ENCODE measurements at regions not wholly inside any gene's neighbourhood (a gene's known extent, or its start where the extent isn't known, plus 50 kb on each side); places are given as distances from the start of the nearest gene placed in this dataset.

DNA sequence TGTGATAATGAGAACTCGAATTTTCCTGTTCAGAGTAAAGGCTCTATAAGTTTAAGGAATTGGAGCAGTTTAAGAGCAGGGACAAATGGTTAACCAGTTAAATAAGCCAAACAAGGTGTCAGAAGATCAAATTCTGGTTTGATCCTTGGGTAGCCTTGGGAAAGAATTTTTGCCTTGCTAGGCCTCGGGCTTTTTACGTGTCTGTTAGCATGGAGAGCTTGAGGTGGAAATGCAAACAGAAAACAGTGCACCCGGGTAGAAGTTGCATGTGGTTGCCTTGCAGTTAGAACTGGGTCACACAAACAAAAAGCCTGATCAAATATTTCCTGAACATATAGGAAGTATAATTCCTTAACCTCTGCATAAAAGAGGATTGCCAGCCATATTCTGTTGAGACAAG, 58.3 kb downstream of the RIN2 start:
- peaks cover 4% of the 10 kb centered on the region for H3K27me3 Mint-ChIP-seq
- H3K4me3 Mint-ChIP-seq = no peak overlapping the region
- H3K4me1 Mint-ChIP-seq = peaks cover 0 to 2% (median 0%) of the 10 kb centered on the region in 4 donors
- Histone ChIP-seq H3K36me3 (ENCODE audit: control insufficient read depth, insufficient read depth, low read length) (no peaks in the 10 kb centered on the region), H3K27ac (ENCODE audit: insufficient read depth, low read length, poor library complexity, severe bottlenecking) (no peak overlapping the region), H3K9me3 (ENCODE audit: control insufficient read depth in 2 of 2, low read length in 2 of 2) (no peaks in the 10 kb centered on the region), H3K4me1 (ENCODE audit: control insufficient read depth, insufficient read depth, low read length, poor library complexity, severe bottlenecking) (no peaks in the 10 kb centered on the region), H3K4me3 (ENCODE audit: low read depth, low read length) (no peak overlapping the region), H3K27me3 (ENCODE audit: control insufficient read depth, insufficient read depth, low read length) (peaks cover 3% of the 10 kb centered on the region)
- no peaks in the 10 kb centered on the region for H3K36me3 Mint-ChIP-seq
- DNase-seq (no peak), ATAC-seq (ENCODE audit: low read depth in 2 of 2) (no peak)
- H3K27ac Mint-ChIP-seq = no peak overlapping the region
- H3K9me3 Mint-ChIP-seq = peaks cover 0 to 5% (median 0%) of the 10 kb centered on the region in 7 donors

GRCh38 chr20:19817017-19817416, 59.0 kb downstream of the RIN2 start:
- Mint-ChIP-seq H3K27me3 (peaks cover 8% of the 10 kb centered on the region), H3K36me3 (no peaks in the 10 kb centered on the region), H3K4me3 (no peak overlapping the region), H3K27ac (no peak overlapping the region), H3K4me1 (peaks cover 0 to 2% (median 0%) of the 10 kb centered on the region in 4 donors), H3K9me3 (peaks cover 0 to 5% (median 1%) of the 10 kb centered on the region in 7 donors)
- H3K27me3 ChIP-seq (ENCODE audit: control insufficient read depth, insufficient read depth, low read length) = peaks cover 3% of the 10 kb centered on the region
- H3K9me3 ChIP-seq (ENCODE audit: control insufficient read depth in 2 of 2, low read length in 2 of 2) = no peaks in the 10 kb centered on the region
- H3K4me3 ChIP-seq (ENCODE audit: low read depth, low read length) = no peak overlapping the region
- DNase-seq = no peak
- no peaks in the 10 kb centered on the region for H3K4me1 ChIP-seq (ENCODE audit: control insufficient read depth, insufficient read depth, low read length, poor library complexity, severe bottlenecking)
- no peak for ATAC-seq (ENCODE audit: low read depth in 2 of 2)
- H3K27ac ChIP-seq (ENCODE audit: insufficient read depth, low read length, poor library complexity, severe bottlenecking) = no peak overlapping the region
- no peaks in the 10 kb centered on the region for H3K36me3 ChIP-seq (ENCODE audit: control insufficient read depth, insufficient read depth, low read length)

GRCh38 chr20:19819149-19819548, 61.1 kb downstream of the RIN2 start:
- no peak overlapping the region for H3K27ac Mint-ChIP-seq
- Histone ChIP-seq H3K9me3 (ENCODE audit: control insufficient read depth in 2 of 2, low read length in 2 of 2) (no peaks in the 10 kb centered on the region), H3K4me1 (ENCODE audit: control insufficient read depth, insufficient read depth, low read length, poor library complexity, severe bottlenecking) (no peaks in the 10 kb centered on the region), H3K27ac (ENCODE audit: insufficient read depth, low read length, poor library complexity, severe bottlenecking) (no peak overlapping the region), H3K4me3 (ENCODE audit: low read depth, low read length) (no peak overlapping the region), H3K27me3 (ENCODE audit: control insufficient read depth, insufficient read depth, low read length) (peaks cover 3% of the 10 kb centered on the region), H3K36me3 (ENCODE audit: control insufficient read depth, insufficient read depth, low read length) (no peaks in the 10 kb centered on the region)
- H3K4me1 Mint-ChIP-seq = peaks cover 0 to 2% (median 0%) of the 10 kb centered on the region in 4 donors
- H3K9me3 Mint-ChIP-seq = peaks cover 0 to 5% (median 1%) of the 10 kb centered on the region in 7 donors
- H3K36me3 Mint-ChIP-seq = no peaks in the 10 kb centered on the region
- peaks cover 8% of the 10 kb centered on the region for H3K27me3 Mint-ChIP-seq
- H3K4me3 Mint-ChIP-seq = no peak overlapping the region
- no peak for ATAC-seq (ENCODE audit: low read depth in 2 of 2)
- DNase-seq = no peak

GRCh38 chr20:19820555-19821211, 62.6 kb downstream of the RIN2 start:
- ATAC-seq (ENCODE audit: low read depth in 2 of 2) = no peak
- Mint-ChIP-seq H3K36me3 (no peaks in the 10 kb centered on the region), H3K9me3 (peaks cover 0 to 6% (median 4%) of the 10 kb centered on the region in 7 donors), H3K27ac (no peak overlapping the region), H3K4me3 (no peak overlapping the region), H3K4me1 (no peaks in the 10 kb centered on the region), H3K27me3 (peaks cover 8% of the 10 kb centered on the region)
- no peak for DNase-seq
- H3K9me3 ChIP-seq (ENCODE audit: control insufficient read depth in 2 of 2, low read length in 2 of 2) = no peaks in the 10 kb centered on the region
- H3K36me3 ChIP-seq (ENCODE audit: control insufficient read depth, insufficient read depth, low read length) = no peaks in the 10 kb centered on the region
- H3K27me3 ChIP-seq (ENCODE audit: control insufficient read depth, insufficient read depth, low read length) = no peaks in the 10 kb centered on the region
- no peak overlapping the region for H3K27ac ChIP-seq (ENCODE audit: insufficient read depth, low read length, poor library complexity, severe bottlenecking)
- H3K4me3 ChIP-seq (ENCODE audit: low read depth, low read length) = no peak overlapping the region
- no peaks in the 10 kb centered on the region for H3K4me1 ChIP-seq (ENCODE audit: control insufficient read depth, insufficient read depth, low read length, poor library complexity, severe bottlenecking)

- Mint-ChIP-seq H3K9me3 (peaks cover 0 to 6% (median 4%) of the 10 kb centered on the region in 7 donors), H3K36me3 (no peaks in the 10 kb centered on the region), H3K27ac (no peak overlapping the region), H3K27me3 (peaks cover 8% of the 10 kb centered on the region), H3K4me3 (no peak overlapping the region), H3K4me1 (no peaks in the 10 kb centered on the region)
- ATAC-seq (ENCODE audit: low read depth in 2 of 2) (no peak), DNase-seq (no peak)
- no peak overlapping the region for H3K27ac ChIP-seq (ENCODE audit: insufficient read depth, low read length, poor library complexity, severe bottlenecking)
- no peaks in the 10 kb centered on the region for H3K4me1 ChIP-seq (ENCODE audit: control insufficient read depth, insufficient read depth, low read length, poor library complexity, severe bottlenecking)
- H3K4me3 ChIP-seq (ENCODE audit: low read depth, low read length) = no peak overlapping the region
- H3K27me3 ChIP-seq (ENCODE audit: control insufficient read depth, insufficient read depth, low read length) = no peaks in the 10 kb centered on the region
- H3K9me3 ChIP-seq (ENCODE audit: control insufficient read depth in 2 of 2, low read length in 2 of 2) = no peaks in the 10 kb centered on the region
- no peaks in the 10 kb centered on the region for H3K36me3 ChIP-seq (ENCODE audit: control insufficient read depth, insufficient read depth, low read length)
Observed at GRCh38 chr20:19821606-19822005, 63.5 kb downstream of the RIN2 start.

DNA sequence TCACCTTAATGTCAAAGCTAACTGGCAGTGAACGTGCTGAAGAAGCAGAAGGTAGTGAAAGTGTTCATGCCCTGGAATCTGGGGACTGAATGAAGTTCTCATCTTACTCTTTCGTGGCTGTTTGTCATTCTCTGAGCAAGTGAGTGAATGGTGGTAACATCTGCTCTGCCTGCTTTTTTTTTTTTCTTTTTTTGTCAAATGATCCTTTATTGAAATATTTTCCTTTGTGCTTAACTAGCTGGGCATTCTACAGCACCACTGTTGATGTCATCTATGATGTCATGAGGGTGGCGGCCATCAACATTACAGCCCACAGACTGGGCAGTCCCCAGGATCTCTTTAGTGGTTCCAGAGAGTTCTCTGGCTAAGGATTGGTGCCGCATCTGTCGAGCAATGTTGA, 65.2 kb downstream of the RIN2 start:
- Histone ChIP-seq H3K4me3 (ENCODE audit: low read depth, low read length) (no peak overlapping the region), H3K9me3 (ENCODE audit: control insufficient read depth in 2 of 2, low read length in 2 of 2) (no peaks in the 10 kb centered on the region), H3K27me3 (ENCODE audit: control insufficient read depth, insufficient read depth, low read length) (no peaks in the 10 kb centered on the region), H3K27ac (ENCODE audit: insufficient read depth, low read length, poor library complexity, severe bottlenecking) (no peak overlapping the region), H3K36me3 (ENCODE audit: control insufficient read depth, insufficient read depth, low read length) (no peaks in the 10 kb centered on the region), H3K4me1 (ENCODE audit: control insufficient read depth, insufficient read depth, low read length, poor library complexity, severe bottlenecking) (no peaks in the 10 kb centered on the region)
- H3K9me3 Mint-ChIP-seq = peaks cover 0 to 6% (median 4%) of the 10 kb centered on the region in 7 donors
- DNase-seq = no peak
- H3K4me3 Mint-ChIP-seq = no peak overlapping the region
- no peaks in the 10 kb centered on the region for H3K36me3 Mint-ChIP-seq
- H3K27me3 Mint-ChIP-seq = peaks cover 8% of the 10 kb centered on the region
- peaks cover 0 to 4% (median 2%) of the 10 kb centered on the region in 4 donors for H3K4me1 Mint-ChIP-seq
- ATAC-seq (ENCODE audit: low read depth in 2 of 2) = no peak
- no peak overlapping the region for H3K27ac Mint-ChIP-seq

- H3K9me3 Mint-ChIP-seq = peaks cover 0 to 6% (median under 1%) of the 10 kb centered on the region in 7 donors
- H3K36me3 Mint-ChIP-seq = no peaks in the 10 kb centered on the region
- no peak overlapping the region for H3K4me3 Mint-ChIP-seq
- Histone ChIP-seq H3K4me3 (ENCODE audit: low read depth, low read length) (no peak overlapping the region), H3K27me3 (ENCODE audit: control insufficient read depth, insufficient read depth, low read length) (no peaks in the 10 kb centered on the region), H3K9me3 (ENCODE audit: control insufficient read depth in 2 of 2, low read length in 2 of 2) (no peaks in the 10 kb centered on the region), H3K36me3 (ENCODE audit: control insufficient read depth, insufficient read depth, low read length) (no peaks in the 10 kb centered on the region), H3K4me1 (ENCODE audit: control insufficient read depth, insufficient read depth, low read length, poor library complexity, severe bottlenecking) (no peaks in the 10 kb centered on the region), H3K27ac (ENCODE audit: insufficient read depth, low read length, poor library complexity, severe bottlenecking) (no peak overlapping the region)
- no peak for ATAC-seq (ENCODE audit: low read depth in 2 of 2)
- peaks cover 8% of the 10 kb centered on the region for H3K27me3 Mint-ChIP-seq
- peaks cover 0 to 6% (median 4%) of the 10 kb centered on the region in 4 donors for H3K4me1 Mint-ChIP-seq
- DNase-seq = no peak
- no peak overlapping the region for H3K27ac Mint-ChIP-seq
Observed at GRCh38 chr20:19823971-19824370, 65.9 kb downstream of the RIN2 start.

DNA sequence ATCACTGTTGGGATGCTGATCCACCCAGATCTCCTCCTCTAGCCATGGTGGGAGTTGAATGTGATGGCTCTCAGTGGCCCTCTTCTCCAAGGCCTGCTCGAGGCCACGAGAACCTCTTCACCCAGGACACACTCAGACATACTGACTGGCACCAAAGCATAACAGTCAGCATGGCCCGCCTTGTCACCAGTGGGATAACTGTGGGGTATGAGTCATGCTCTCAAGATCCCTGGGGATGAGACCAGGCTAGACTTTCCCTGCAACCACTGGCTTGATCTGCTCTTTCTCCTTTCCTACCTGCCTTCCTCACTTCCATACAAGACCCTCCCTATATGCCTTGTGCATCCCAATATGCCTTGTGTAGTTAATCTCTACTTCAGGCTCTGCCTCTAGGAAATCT, 66.8 kb downstream of the RIN2 start:
- Mint-ChIP-seq H3K4me1 (peaks cover 0 to 6% (median 4%) of the 10 kb centered on the region in 4 donors), H3K4me3 (no peak overlapping the region), H3K27me3 (peaks cover 8% of the 10 kb centered on the region), H3K9me3 (peaks cover 0 to 6% (median 0%) of the 10 kb centered on the region in 7 donors), H3K27ac (no peak overlapping the region), H3K36me3 (no peaks in the 10 kb centered on the region)
- H3K36me3 ChIP-seq (ENCODE audit: control insufficient read depth, insufficient read depth, low read length) = no peaks in the 10 kb centered on the region
- no peak overlapping the region for H3K4me3 ChIP-seq (ENCODE audit: low read depth, low read length)
- no peaks in the 10 kb centered on the region for H3K27me3 ChIP-seq (ENCODE audit: control insufficient read depth, insufficient read depth, low read length)
- no peak overlapping the region for H3K27ac ChIP-seq (ENCODE audit: insufficient read depth, low read length, poor library complexity, severe bottlenecking)
- no peaks in the 10 kb centered on the region for H3K4me1 ChIP-seq (ENCODE audit: control insufficient read depth, insufficient read depth, low read length, poor library complexity, severe bottlenecking)
- no peaks in the 10 kb centered on the region for H3K9me3 ChIP-seq (ENCODE audit: control insufficient read depth in 2 of 2, low read length in 2 of 2)
- ATAC-seq (ENCODE audit: low read depth in 2 of 2) (no peak), DNase-seq (no peak)
